Astrocyte (in vitro differentiated cells and primary cell): ENCODE measurements at regions not wholly inside any gene's neighbourhood (a gene's known extent, or its start where the extent isn't known, plus 50 kb on each side); places are given as distances from the start of the nearest gene placed in this dataset.

Experiments
- DNase-seq: peaks from one replicate; pipeline ENCODE4 v3.0.0-alpha.2; 2010; ENCODE audit warnings: low read depth
- FAIRE-seq: peaks from 2 replicates; lab custom pipeline; 2011; peaks lifted over from hg19 to GRCh38; lab: Jason Lieb, UNC
- H2AFZ ChIP-seq: 2 replicates; pipeline ENCODE4 v1.6.0; 2012; ENCODE audit warnings: low read depth, low read length, inconsistent platforms
- H3K27ac ChIP-seq: 2 replicates; pipeline ENCODE4 v1.5.1; 2011; ENCODE audit warnings: low read depth, low read length, inconsistent platforms
- H3K27me3 ChIP-seq: 2 replicates; pipeline ENCODE4 v1.6.0; 2011; ENCODE audit warnings: low read length, inconsistent platforms; ENCODE audit not compliant: insufficient read depth
- H3K36me3 ChIP-seq: 2 replicates; pipeline ENCODE4 v1.5.1; 2011; ENCODE audit warnings: low read length, inconsistent platforms; ENCODE audit not compliant: insufficient read depth
- H3K4me1 ChIP-seq: 2 replicates; pipeline ENCODE4 v1.5.1; 2011; ENCODE audit warnings: low read length, inconsistent platforms; ENCODE audit not compliant: insufficient read depth
- H3K4me2 ChIP-seq: 2 replicates; pipeline ENCODE4 v1.6.0; 2012; ENCODE audit warnings: low read length, inconsistent platforms
- H3K4me3 ChIP-seq: 2 replicates; pipeline ENCODE4 v1.5.1; 2011; ENCODE audit warnings: low read depth, mild to moderate bottlenecking, low read length, inconsistent platforms; ENCODE audit not compliant: insufficient read depth
- H3K79me2 ChIP-seq: 2 replicates; pipeline ENCODE4 v1.6.0; 2012; ENCODE audit warnings: mild to moderate bottlenecking, low read length, inconsistent platforms; ENCODE audit not compliant: insufficient read depth
- H3K9ac ChIP-seq: 2 replicates; pipeline ENCODE4 v1.6.0; 2012; ENCODE audit warnings: mild to moderate bottlenecking, low read length, inconsistent platforms
- H3K9me3 ChIP-seq: 2 replicates; pipeline ENCODE4 v1.5.1; 2012; ENCODE audit warnings: low read depth, mild to moderate bottlenecking, low read length, inconsistent platforms; ENCODE audit not compliant: insufficient read depth
- H4K20me1 ChIP-seq: 2 replicates; pipeline ENCODE4 v1.6.0; 2012; ENCODE audit warnings: low read length, inconsistent platforms; ENCODE audit not compliant: insufficient read depth
- H3K27ac Mint-ChIP-seq: one replicate; pipeline ENCODE4 v1.8.0; 2021; ENCODE audit warnings: mild to moderate bottlenecking, mixed read lengths; ENCODE audit not compliant: unreplicated experiment
- H3K27me3 Mint-ChIP-seq: one replicate; pipeline ENCODE4 v1.8.0; 2021; ENCODE audit warnings: low read depth, mixed read lengths; ENCODE audit not compliant: unreplicated experiment
- H3K36me3 Mint-ChIP-seq: one replicate; pipeline ENCODE4 v1.8.0; 2021; ENCODE audit warnings: low read depth, mixed read lengths; ENCODE audit not compliant: unreplicated experiment
- H3K4me1 Mint-ChIP-seq: one replicate; pipeline ENCODE4 v1.8.0; 2021; ENCODE audit warnings: low read depth, mixed read lengths; ENCODE audit not compliant: unreplicated experiment
- H3K4me3 Mint-ChIP-seq: one replicate; pipeline ENCODE4 v1.8.0; 2021; ENCODE audit warnings: mild to moderate bottlenecking, moderate library complexity, mixed read lengths; ENCODE audit not compliant: unreplicated experiment
- H3K9me3 Mint-ChIP-seq: one replicate; pipeline ENCODE4 v1.8.0; 2021; ENCODE audit warnings: mild to moderate bottlenecking, mixed read lengths; ENCODE audit not compliant: unreplicated experiment
- CTCF ChIP-seq: IDR thresholded peaks from 2 replicates; pipeline ENCODE4 v1.5.1; 2011; ENCODE audit warnings: low read depth, mild to moderate bottlenecking, inconsistent platforms, low read length, moderate library complexity; ENCODE audit not compliant: insufficient read depth
- EZH2 ChIP-seq: IDR thresholded peaks from 2 replicates; pipeline ENCODE4 v1.6.1; 2012; ENCODE audit warnings: mild to moderate bottlenecking, low read length, inconsistent platforms; ENCODE audit not compliant: insufficient read depth

DNA sequence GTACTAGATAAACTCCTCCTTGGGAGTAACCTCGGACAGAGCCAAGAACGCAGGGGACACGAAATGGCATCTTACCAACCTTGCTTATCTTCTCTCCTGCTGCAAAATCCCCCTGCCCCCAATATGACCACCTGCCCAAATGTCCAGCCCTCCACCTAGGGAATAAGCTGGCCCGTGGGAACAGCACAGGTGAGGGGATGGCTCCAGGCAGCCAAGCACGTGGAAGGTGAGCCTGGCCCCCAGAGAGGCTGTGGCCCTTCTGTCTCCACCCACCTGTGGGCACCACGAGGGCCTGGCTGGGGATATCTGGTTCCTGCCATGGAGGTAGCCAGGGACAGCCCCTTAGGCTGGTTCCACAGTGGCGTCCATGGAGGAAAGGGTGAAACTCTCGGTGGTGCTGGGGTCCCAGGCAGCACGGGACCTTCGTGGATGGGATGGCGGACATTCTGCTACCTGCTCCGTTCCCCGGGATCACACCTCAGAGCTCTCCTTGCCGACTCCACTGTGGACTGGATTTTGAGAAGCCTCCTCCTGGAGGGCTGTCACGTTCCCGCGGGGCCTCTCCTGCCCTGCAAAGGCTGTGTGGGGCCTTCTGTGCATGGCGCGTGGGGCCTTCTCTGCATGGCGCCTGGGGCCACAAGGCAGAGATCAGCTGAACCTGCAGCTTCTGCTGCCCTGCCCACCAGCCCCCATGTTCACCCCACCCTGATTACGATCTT is 388.5 kb upstream of the TNRC6C start:
- TF ChIP-seq CTCF (no peak), EZH2 (no peak)
- peaks cover 60% of the 10 kb centered on the region for H3K27me3 Mint-ChIP-seq
- no peak overlapping the region for H3K27ac ChIP-seq
- DNase-seq, result no peak
- peaks cover 36% of the 10 kb centered on the region for H3K27me3 ChIP-seq
- peaks cover 8% of the 10 kb centered on the region for H3K4me1 ChIP-seq
- peaks cover 9% of the 10 kb centered on the region for H3K9me3 Mint-ChIP-seq
- no peak overlapping the region for H3K9ac ChIP-seq
- H3K4me2 ChIP-seq, result no peak overlapping the region
- H3K79me2 ChIP-seq, result no peaks in the 10 kb centered on the region
- H3K4me3 ChIP-seq, result no peak overlapping the region
- H2AFZ ChIP-seq, result no peak overlapping the region
- H4K20me1 ChIP-seq, result no peaks in the 10 kb centered on the region
- H3K4me1 Mint-ChIP-seq, result no peaks in the 10 kb centered on the region
- no peaks in the 10 kb centered on the region for H3K36me3 ChIP-seq
- H3K36me3 Mint-ChIP-seq, result no peaks in the 10 kb centered on the region
- H3K9me3 ChIP-seq, result no peaks in the 10 kb centered on the region
- H3K4me3 Mint-ChIP-seq, result no peak overlapping the region
- FAIRE-seq, result no peak
- H3K27ac Mint-ChIP-seq, result no peak overlapping the region

- Histone ChIP-seq H3K27ac (no peak overlapping the region), H3K4me2 (no peak overlapping the region), H3K36me3 (no peaks in the 10 kb centered on the region), H2AFZ (no peak overlapping the region), H3K9me3 (no peaks in the 10 kb centered on the region), H3K4me3 (no peak overlapping the region), H4K20me1 (no peaks in the 10 kb centered on the region), H3K9ac (no peak overlapping the region), H3K27me3 (peaks cover 36% of the 10 kb centered on the region), H3K4me1 (peaks cover 8% of the 10 kb centered on the region), H3K79me2 (no peaks in the 10 kb centered on the region)
- H3K36me3 Mint-ChIP-seq, result no peaks in the 10 kb centered on the region
- no peak overlapping the region for H3K27ac Mint-ChIP-seq
- peaks cover 14% of the 10 kb centered on the region for H3K9me3 Mint-ChIP-seq
- H3K27me3 Mint-ChIP-seq, result peaks cover 62% of the 10 kb centered on the region
- FAIRE-seq (no peak), DNase-seq (no peak)
- no peak overlapping the region for H3K4me3 Mint-ChIP-seq
- no peaks in the 10 kb centered on the region for H3K4me1 Mint-ChIP-seq
- no peak for TF ChIP-seq CTCF
- no peak for TF ChIP-seq EZH2
Measured at GRCh38 chr17:77570565-77570898, 388.0 kb upstream of the TNRC6C start.
